ENCODE measurements at regions not wholly inside any gene's neighbourhood (a gene's known extent, or its start where the extent isn't known, plus 50 kb on each side); places are given as distances from the start of the nearest gene placed in this dataset.

GRCh38 chr6:39999006-39999867, 65.0 kb upstream of the MOCS1 start:
- no peak for DNase-seq (ENCODE audit: low read depth in 1 of 2, low spot score in 1 of 2)

- DNase-seq (ENCODE audit: low read depth in 1 of 2, low spot score in 1 of 2) = no peak
Measured at GRCh38 chr6:39998126-39998525, 63.9 kb upstream of the MOCS1 start.

GRCh38 chr6:39997101-39997635, 62.9 kb upstream of the MOCS1 start:
- DNase-seq (ENCODE audit: low read depth in 1 of 2, low spot score in 1 of 2) = no peak

- DNase-seq (ENCODE audit: low read depth in 1 of 2, low spot score in 1 of 2) = no peak
Measured at GRCh38 chr6:39995633-39996032, 61.4 kb upstream of the MOCS1 start.

- DNase-seq (ENCODE audit: low read depth in 1 of 2, low spot score in 1 of 2) = no peak
Measured at GRCh38 chr6:39992861-39993622, 58.8 kb upstream of the MOCS1 start.

All from activated CD4-positive, alpha-beta T cell treated with anti-CD3 and anti-CD28 coated beads, Interleukin-2, amount 50 U/mL, for 24 hours (primary cell).